ENCODE measurements at regions not wholly inside any gene's neighbourhood (a gene's known extent, or its start where the extent isn't known, plus 50 kb on each side); places are given as distances from the start of the nearest gene placed in this dataset.

- DNase-seq (ENCODE audit: low spot score), result no peak
These were observed 132.6 kb upstream of the PUDP start for GRCh38 chrX:7280520-7280919.

GRCh38 chrX:7272346-7272745 lies 124.4 kb upstream of the PUDP start:
- no peak for DNase-seq (ENCODE audit: low spot score)

GRCh38 chrX:7270933-7271332 lies 123.0 kb upstream of the PUDP start:
- no peak for DNase-seq (ENCODE audit: low spot score)

- DNase-seq (ENCODE audit: low spot score), result no peak
These were observed 122.0 kb upstream of the PUDP start for GRCh38 chrX:7269991-7270390.

GRCh38 chrX:7269589-7269988 lies 121.6 kb upstream of the PUDP start:
- no peak for DNase-seq (ENCODE audit: low spot score)

GRCh38 chrX:7266288-7266687 lies 118.3 kb upstream of the PUDP start:
- no peak for DNase-seq (ENCODE audit: low spot score)

GRCh38 chrX:7264399-7264798 lies 116.4 kb upstream of the PUDP start:
- DNase-seq (ENCODE audit: low spot score), result no peak

GRCh38 chrX:7263961-7264360 lies 116.0 kb upstream of the PUDP start:
- no peak for DNase-seq (ENCODE audit: low spot score)

- no peak for DNase-seq (ENCODE audit: low spot score)
These were observed 115.4 kb upstream of the PUDP start for GRCh38 chrX:7263330-7263729.

GRCh38 chrX:7262551-7262950 lies 114.6 kb upstream of the PUDP start:
- no peak for DNase-seq (ENCODE audit: low spot score)

- DNase-seq (ENCODE audit: low spot score), result no peak
These were observed 113.8 kb upstream of the PUDP start for GRCh38 chrX:7261672-7262332.

GRCh38 chrX:7254144-7254543 lies 106.2 kb upstream of the PUDP start:
- DNase-seq (ENCODE audit: low spot score), result no peak

- DNase-seq (ENCODE audit: low spot score), result no peak
These were observed 105.6 kb upstream of the PUDP start for GRCh38 chrX:7253565-7253964.

- DNase-seq (ENCODE audit: low spot score), result no peak
These were observed 104.2 kb upstream of the PUDP start for GRCh38 chrX:7252013-7252610.

GRCh38 chrX:7247346-7247745 lies 99.4 kb upstream of the PUDP start:
- no peak for DNase-seq (ENCODE audit: low spot score)

- no peak for DNase-seq (ENCODE audit: low spot score)
These were observed 96.5 kb upstream of the PUDP start for GRCh38 chrX:7244405-7244804.

- no peak for DNase-seq (ENCODE audit: low spot score)
These were observed 94.7 kb upstream of the PUDP start for GRCh38 chrX:7242613-7243012.

- DNase-seq (ENCODE audit: low spot score), result no peak
These were observed 93.0 kb upstream of the PUDP start for GRCh38 chrX:7240929-7241328.

GRCh38 chrX:7235071-7235470 lies 87.1 kb upstream of the PUDP start:
- no peak for DNase-seq (ENCODE audit: low spot score)

- DNase-seq (ENCODE audit: low spot score), result no peak
These were observed 85.8 kb upstream of the PUDP start for GRCh38 chrX:7233580-7234406.

GRCh38 chrX:7228226-7228625 lies 80.3 kb upstream of the PUDP start:
- DNase-seq (ENCODE audit: low spot score), result no peak

- DNase-seq (ENCODE audit: low spot score), result no peak
These were observed 77.4 kb upstream of the PUDP start for GRCh38 chrX:7225338-7225737.

- DNase-seq (ENCODE audit: low spot score), result no peak
These were observed 75.3 kb upstream of the PUDP start for GRCh38 chrX:7223271-7223670.

Data from RKO (cell line).